ENCODE measurements at regions not wholly inside any gene's neighbourhood (a gene's known extent, or its start where the extent isn't known, plus 50 kb on each side); places are given as distances from the start of the nearest gene placed in this dataset.

- no peak for ATAC-seq (ENCODE audit: low read depth)
- Histone ChIP-seq H3K27ac (ENCODE audit: poor library complexity, severe bottlenecking) (no peak overlapping the region), H3K36me3 (ENCODE audit: low read depth) (no peaks in the 10 kb centered on the region), H3K4me3 (ENCODE audit: severe bottlenecking) (no peak overlapping the region), H3K4me1 (ENCODE audit: insufficient read depth, poor library complexity, severe bottlenecking) (no peaks in the 10 kb centered on the region), H3K9me3 (ENCODE audit: severe bottlenecking) (peaks cover 2% of the 10 kb centered on the region), H3K27me3 (ENCODE audit: insufficient read depth, poor library complexity, severe bottlenecking) (no peaks in the 10 kb centered on the region)
- no peak for DNase-seq (ENCODE audit: low spot score)
- TF ChIP-seq, protein P1, sequence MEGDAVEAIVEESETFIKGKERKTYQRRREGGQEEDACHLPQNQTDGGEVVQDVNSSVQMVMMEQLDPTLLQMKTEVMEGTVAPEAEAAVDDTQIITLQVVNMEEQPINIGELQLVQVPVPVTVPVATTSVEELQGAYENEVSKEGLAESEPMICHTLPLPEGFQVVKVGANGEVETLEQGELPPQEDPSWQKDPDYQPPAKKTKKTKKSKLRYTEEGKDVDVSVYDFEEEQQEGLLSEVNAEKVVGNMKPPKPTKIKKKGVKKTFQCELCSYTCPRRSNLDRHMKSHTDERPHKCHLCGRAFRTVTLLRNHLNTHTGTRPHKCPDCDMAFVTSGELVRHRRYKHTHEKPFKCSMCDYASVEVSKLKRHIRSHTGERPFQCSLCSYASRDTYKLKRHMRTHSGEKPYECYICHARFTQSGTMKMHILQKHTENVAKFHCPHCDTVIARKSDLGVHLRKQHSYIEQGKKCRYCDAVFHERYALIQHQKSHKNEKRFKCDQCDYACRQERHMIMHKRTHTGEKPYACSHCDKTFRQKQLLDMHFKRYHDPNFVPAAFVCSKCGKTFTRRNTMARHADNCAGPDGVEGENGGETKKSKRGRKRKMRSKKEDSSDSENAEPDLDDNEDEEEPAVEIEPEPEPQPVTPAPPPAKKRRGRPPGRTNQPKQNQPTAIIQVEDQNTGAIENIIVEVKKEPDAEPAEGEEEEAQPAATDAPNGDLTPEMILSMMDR (IDR thresholded peaks at IDR 0.05; ENCODE audit: poor library complexity, severe bottlenecking): no peak
Measured at GRCh38 chr2:67534745-67535144, 137.6 kb downstream of the ETAA1 start.

DNA sequence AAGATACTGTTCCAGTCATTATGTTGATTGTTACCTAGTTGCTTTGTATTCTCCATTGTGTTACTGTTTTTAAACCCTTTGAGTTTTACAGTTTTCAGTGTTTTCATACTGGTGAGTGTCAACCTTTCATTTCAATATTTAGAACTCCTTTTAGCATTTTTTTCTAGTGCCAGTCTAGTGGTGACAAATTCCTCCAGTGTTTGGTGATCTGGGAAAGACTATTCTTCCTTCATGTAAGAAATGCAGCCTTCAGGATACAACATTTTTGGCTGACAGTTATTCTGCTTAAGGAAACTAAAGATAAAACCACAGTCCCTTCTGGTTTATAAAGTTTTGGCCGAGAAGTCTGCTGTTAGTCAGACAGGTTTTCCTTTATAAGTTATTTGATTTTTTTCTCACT, 143.8 kb downstream of the ETAA1 start:
- ATAC-seq (ENCODE audit: low read depth) (no peak), DNase-seq (ENCODE audit: low spot score) (no peak)
- peaks cover 4% of the 10 kb centered on the region for H3K9me3 ChIP-seq (ENCODE audit: severe bottlenecking)
- H3K36me3 ChIP-seq (ENCODE audit: low read depth): no peaks in the 10 kb centered on the region
- H3K27ac ChIP-seq (ENCODE audit: poor library complexity, severe bottlenecking): no peak overlapping the region
- H3K27me3 ChIP-seq (ENCODE audit: insufficient read depth, poor library complexity, severe bottlenecking): no peaks in the 10 kb centered on the region
- H3K4me3 ChIP-seq (ENCODE audit: severe bottlenecking): no peak overlapping the region
- TF ChIP-seq, protein P1 (IDR thresholded peaks at IDR 0.05; ENCODE audit: poor library complexity, severe bottlenecking): no peak
- no peaks in the 10 kb centered on the region for H3K4me1 ChIP-seq (ENCODE audit: insufficient read depth, poor library complexity, severe bottlenecking)

DNA sequence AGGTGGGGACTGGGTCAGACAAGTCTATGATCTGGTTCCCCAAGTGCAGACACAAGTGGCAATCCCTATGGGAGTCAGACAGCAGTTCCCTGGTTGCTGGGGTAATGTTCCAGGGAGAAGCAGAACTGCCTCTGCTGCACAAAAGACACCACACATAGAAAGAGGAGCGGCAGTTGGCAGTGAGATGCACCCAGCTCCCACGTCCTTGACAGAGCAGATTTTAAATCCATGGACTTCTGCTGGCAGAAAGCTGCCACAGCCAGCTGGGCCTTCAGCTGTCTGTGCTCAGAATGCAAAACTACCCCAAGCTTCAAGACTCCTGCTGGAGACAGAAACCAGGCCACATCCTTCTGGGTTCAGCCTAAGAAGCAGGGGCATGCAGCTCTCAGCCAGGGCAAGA, 147.2 kb downstream of the ETAA1 start:
- peaks cover 4% of the 10 kb centered on the region for H3K9me3 ChIP-seq (ENCODE audit: severe bottlenecking)
- ATAC-seq (ENCODE audit: low read depth) (no peak), DNase-seq (ENCODE audit: low spot score) (no peak)
- no peak overlapping the region for H3K4me3 ChIP-seq (ENCODE audit: severe bottlenecking)
- no peak overlapping the region for H3K27ac ChIP-seq (ENCODE audit: poor library complexity, severe bottlenecking)
- H3K36me3 ChIP-seq (ENCODE audit: low read depth): no peaks in the 10 kb centered on the region
- no peaks in the 10 kb centered on the region for H3K4me1 ChIP-seq (ENCODE audit: insufficient read depth, poor library complexity, severe bottlenecking)
- no peaks in the 10 kb centered on the region for H3K27me3 ChIP-seq (ENCODE audit: insufficient read depth, poor library complexity, severe bottlenecking)
- TF ChIP-seq, protein P1 (IDR thresholded peaks at IDR 0.05; ENCODE audit: poor library complexity, severe bottlenecking): no peak

DNA sequence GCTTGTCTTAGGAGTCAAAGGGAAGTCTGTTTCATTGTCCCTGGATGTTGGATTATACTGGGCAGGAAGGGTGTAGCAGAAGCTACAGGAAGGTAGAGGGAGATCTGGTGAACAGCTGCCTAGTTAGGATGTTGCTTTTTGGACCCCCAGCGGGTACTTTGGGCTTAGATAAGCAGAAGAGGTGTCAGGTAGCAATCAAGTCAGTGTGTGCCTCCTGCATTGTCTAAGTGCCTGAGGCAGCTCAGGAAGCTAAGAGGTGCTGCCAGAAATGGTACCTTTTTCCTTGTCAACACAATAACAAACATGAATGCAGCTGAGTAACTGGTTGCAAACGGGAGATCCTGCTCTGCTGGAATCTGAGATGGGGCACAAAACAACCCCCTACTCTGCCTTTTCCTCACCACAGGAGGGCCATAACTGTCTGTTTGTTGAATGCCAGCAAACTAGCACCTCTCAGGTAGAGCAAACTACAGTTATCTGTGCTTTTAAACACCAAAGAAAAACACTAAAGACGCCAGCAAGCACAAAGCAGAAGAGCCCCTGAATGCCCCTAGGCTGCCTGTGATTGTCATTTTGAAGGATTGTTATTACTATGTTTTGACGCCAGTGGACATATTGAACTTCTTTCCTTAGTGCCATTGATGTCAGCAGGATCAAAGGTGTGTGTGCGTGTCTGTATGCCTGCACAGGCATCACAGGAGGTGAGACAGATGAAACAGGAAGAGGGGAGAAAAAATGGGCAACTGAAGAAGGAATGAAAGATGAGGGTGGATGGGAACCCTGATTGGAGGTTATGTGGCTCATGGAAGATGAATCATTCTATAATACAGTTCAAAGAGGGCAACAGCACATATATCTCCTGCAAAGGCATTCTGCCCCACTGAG, 151.4 kb downstream of the ETAA1 start:
- ATAC-seq (ENCODE audit: low read depth): no peak
- no peak overlapping the region for H3K4me3 ChIP-seq (ENCODE audit: severe bottlenecking)
- H3K9me3 ChIP-seq (ENCODE audit: severe bottlenecking): no peaks in the 10 kb centered on the region
- TF ChIP-seq, protein P1 (IDR thresholded peaks at IDR 0.05; ENCODE audit: poor library complexity, severe bottlenecking): no peak
- no peak overlapping the region for H3K27ac ChIP-seq (ENCODE audit: poor library complexity, severe bottlenecking)
- H3K36me3 ChIP-seq (ENCODE audit: low read depth): no peaks in the 10 kb centered on the region
- no peaks in the 10 kb centered on the region for H3K27me3 ChIP-seq (ENCODE audit: insufficient read depth, poor library complexity, severe bottlenecking)
- DNase-seq (ENCODE audit: low spot score): no peak
- no peaks in the 10 kb centered on the region for H3K4me1 ChIP-seq (ENCODE audit: insufficient read depth, poor library complexity, severe bottlenecking)

DNA sequence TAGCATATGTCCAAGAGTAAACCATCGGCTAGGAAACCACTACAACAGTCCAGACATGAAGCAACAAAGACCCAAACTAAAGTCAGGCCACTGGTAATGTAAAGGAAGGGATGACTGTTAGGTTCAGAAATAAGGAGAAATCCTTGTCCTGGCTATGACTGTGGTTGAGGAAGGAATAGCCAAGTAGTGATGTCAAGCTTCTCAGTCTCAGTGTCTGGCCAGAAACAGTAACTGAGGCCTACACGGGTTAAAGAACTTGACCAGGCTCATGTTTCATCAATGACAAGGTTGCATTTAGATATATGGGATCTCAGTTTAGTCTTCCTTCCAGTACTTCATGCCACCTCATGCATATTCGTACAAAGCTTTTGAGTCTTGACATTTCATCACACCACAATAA, 162.0 kb downstream of the ETAA1 start:
- Histone ChIP-seq H3K27me3 (ENCODE audit: insufficient read depth, poor library complexity, severe bottlenecking) (no peaks in the 10 kb centered on the region), H3K4me1 (ENCODE audit: insufficient read depth, poor library complexity, severe bottlenecking) (peaks cover 20% of the 10 kb centered on the region), H3K27ac (ENCODE audit: poor library complexity, severe bottlenecking) (no peak overlapping the region), H3K4me3 (ENCODE audit: severe bottlenecking) (no peak overlapping the region), H3K9me3 (ENCODE audit: severe bottlenecking) (no peaks in the 10 kb centered on the region), H3K36me3 (ENCODE audit: low read depth) (no peaks in the 10 kb centered on the region)
- DNase-seq (ENCODE audit: low spot score) (no peak), ATAC-seq (ENCODE audit: low read depth) (no peak)
- TF ChIP-seq, protein P1 (IDR thresholded peaks at IDR 0.05; ENCODE audit: poor library complexity, severe bottlenecking): no peak

Measured in RWPE2 (cell line).